ENCODE measurements at regions not wholly inside any gene's neighbourhood (a gene's known extent, or its start where the extent isn't known, plus 50 kb on each side); places are given as distances from the start of the nearest gene placed in this dataset.

- TF ChIP-seq EP300 (IDR thresholded peaks at IDR 0.05) (no peak), JUNB (IDR thresholded peaks at IDR 0.05) (no peak), MAZ (IDR thresholded peaks at IDR 0.05; ENCODE audit: borderline replicate concordance, low read depth, low read length) (no peak), KDM1A (IDR thresholded peaks at IDR 0.05; ENCODE audit: low read depth) (no peak), NFE2L2 (conservative IDR thresholded peaks at IDR 0.05; ENCODE audit: low read length) (no peak), JUN (IDR thresholded peaks at IDR 0.05) (no peak), PHF8 (IDR thresholded peaks at IDR 0.05; ENCODE audit: borderline replicate concordance, low read depth) (no peak), CBX8 (IDR thresholded peaks at IDR 0.05) (no peak)
- TF ChIP-seq, protein P1, sequence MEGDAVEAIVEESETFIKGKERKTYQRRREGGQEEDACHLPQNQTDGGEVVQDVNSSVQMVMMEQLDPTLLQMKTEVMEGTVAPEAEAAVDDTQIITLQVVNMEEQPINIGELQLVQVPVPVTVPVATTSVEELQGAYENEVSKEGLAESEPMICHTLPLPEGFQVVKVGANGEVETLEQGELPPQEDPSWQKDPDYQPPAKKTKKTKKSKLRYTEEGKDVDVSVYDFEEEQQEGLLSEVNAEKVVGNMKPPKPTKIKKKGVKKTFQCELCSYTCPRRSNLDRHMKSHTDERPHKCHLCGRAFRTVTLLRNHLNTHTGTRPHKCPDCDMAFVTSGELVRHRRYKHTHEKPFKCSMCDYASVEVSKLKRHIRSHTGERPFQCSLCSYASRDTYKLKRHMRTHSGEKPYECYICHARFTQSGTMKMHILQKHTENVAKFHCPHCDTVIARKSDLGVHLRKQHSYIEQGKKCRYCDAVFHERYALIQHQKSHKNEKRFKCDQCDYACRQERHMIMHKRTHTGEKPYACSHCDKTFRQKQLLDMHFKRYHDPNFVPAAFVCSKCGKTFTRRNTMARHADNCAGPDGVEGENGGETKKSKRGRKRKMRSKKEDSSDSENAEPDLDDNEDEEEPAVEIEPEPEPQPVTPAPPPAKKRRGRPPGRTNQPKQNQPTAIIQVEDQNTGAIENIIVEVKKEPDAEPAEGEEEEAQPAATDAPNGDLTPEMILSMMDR (IDR thresholded peaks at IDR 0.05) = no peak
- TF ChIP-seq, protein P2, sequence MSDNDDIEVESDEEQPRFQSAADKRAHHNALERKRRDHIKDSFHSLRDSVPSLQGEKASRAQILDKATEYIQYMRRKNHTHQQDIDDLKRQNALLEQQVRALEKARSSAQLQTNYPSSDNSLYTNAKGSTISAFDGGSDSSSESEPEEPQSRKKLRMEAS (IDR thresholded peaks at IDR 0.05) = no peak
- TF ChIP-seq, protein P3, sequence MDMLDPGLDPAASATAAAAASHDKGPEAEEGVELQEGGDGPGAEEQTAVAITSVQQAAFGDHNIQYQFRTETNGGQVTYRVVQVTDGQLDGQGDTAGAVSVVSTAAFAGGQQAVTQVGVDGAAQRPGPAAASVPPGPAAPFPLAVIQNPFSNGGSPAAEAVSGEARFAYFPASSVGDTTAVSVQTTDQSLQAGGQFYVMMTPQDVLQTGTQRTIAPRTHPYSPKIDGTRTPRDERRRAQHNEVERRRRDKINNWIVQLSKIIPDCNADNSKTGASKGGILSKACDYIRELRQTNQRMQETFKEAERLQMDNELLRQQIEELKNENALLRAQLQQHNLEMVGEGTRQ (IDR thresholded peaks at IDR 0.05) = no peak
Observed at GRCh38 chr4:146062340-146062739, 113.2 kb upstream of the LSM6 start.

Data from A549 (cell line).